ENCODE measurements at regions not wholly inside any gene's neighbourhood (a gene's known extent, or its start where the extent isn't known, plus 50 kb on each side); places are given as distances from the start of the nearest gene placed in this dataset.

DNA sequence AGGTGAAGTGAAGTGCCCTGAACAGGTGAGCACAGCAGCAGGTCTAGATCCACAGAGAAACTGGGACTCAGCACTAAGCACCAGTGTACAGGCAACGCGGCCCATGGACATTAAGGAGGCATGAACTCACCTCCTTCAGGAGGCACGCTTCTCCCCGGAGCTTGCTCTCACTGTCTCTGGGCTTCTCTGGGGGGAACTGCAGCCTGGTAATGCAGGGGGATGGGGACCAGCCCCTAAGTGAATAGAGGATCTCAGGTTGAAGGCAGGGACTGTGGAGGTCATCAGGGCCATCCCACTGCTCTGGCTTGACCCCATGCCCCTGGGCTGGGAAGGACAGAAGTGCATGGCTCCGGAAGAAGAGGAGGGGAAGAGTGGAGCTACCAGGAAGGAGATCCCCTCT is 495.6 kb upstream of the B3GAT1 start:
- DNase-seq = no peak

DNA sequence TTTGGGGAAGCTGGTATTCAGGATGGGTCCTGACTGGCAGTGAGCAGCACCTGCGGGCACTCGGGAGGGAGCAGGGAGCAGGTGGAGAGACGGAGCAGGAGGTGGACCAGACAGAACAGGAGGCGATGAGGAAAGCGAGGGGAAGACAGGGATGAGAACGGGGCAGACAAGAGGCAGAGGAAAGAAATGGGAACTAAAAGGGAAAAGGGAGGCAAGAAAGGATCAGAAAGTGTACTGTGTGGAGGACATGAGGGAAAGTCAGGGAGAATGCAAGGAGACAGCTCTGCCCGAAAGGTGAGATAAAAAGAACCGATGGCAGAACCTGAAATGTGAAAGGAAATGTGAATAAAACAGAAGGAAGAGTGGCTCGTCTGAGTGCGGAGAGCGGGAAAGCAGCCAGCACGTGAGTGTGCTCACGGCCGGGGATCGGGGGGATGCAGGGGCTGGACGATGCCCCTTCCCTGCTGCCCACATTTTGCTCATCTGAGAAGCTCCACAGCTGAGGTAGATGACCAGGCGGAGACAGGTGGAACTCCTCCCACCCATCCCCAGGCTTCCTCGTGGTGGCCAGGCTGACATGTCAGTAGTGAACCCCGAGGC is 494.4 kb upstream of the B3GAT1 start:
- DNase-seq = no peak

DNA sequence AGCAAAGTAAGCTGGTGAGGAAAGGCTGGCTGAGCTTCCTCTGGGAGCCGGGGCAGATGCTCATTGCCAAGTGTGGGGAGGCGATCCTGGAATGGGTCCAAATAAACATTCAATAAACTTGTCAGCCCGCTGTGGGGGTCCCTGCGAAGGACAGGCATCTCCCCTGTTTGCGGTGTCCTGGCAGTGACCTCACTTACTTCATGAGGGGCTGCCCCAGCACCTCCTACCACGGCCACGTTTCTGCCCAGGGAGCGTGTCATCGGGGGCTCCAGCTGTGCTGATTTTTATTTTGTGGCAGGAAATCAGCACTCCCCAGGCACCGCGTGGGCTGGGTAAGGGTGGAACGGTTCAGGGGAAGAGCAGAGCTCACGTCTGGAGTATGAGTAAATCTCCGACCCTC is 493.9 kb upstream of the B3GAT1 start:
- DNase-seq = no peak

DNA sequence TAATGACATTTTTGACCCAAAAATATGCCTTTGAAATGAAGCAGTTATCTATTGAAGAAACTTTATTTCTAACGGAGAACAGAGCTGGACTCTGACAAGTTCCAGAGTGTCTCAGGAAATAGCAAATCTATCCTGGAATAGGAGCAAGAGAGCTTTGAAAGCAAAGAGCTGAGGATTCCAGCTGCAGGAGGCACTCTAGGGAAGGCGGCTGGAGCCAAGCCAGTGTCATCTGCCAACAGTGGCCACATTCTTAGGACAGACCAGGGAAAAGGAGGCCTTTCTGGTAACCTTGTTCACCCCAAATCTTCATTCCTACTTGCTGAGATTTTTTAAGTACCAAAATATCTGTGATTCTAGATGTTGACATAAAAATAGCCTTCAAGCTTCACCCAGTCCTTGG is 493.5 kb upstream of the B3GAT1 start:
- no peak for DNase-seq

DNA sequence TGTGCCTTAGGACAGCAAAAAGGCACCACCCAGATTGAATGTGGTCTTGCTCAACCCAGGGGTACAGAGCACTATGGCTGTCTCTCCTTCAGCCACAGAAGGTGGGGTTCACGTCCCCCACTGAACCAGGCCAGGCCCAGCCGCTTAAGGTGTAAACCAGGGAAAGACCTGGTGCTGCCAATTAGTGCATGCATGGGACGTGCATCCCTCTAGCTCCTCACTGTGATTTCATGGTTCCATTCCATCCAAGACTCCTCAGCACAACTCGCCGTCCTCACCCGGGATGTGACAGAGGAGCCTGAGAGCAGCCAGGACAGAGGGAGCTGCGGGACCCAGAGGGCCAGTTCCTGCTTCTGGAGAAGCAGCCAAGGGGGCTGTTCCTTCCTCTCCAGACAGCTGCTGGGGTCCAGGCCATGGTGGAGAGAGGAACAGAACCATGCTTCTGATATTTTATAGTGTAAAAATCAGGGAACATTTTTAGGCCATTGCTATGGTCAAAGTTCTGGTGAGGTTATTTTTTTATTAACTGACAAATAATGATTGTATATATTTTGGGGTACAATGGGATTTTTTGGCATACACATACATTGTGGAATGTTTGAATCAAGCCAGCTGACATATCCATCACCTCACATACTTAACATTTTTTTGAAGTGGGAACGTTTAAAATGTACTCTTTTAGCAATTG is 492.2 kb upstream of the B3GAT1 start:
- DNase-seq = no peak

DNA sequence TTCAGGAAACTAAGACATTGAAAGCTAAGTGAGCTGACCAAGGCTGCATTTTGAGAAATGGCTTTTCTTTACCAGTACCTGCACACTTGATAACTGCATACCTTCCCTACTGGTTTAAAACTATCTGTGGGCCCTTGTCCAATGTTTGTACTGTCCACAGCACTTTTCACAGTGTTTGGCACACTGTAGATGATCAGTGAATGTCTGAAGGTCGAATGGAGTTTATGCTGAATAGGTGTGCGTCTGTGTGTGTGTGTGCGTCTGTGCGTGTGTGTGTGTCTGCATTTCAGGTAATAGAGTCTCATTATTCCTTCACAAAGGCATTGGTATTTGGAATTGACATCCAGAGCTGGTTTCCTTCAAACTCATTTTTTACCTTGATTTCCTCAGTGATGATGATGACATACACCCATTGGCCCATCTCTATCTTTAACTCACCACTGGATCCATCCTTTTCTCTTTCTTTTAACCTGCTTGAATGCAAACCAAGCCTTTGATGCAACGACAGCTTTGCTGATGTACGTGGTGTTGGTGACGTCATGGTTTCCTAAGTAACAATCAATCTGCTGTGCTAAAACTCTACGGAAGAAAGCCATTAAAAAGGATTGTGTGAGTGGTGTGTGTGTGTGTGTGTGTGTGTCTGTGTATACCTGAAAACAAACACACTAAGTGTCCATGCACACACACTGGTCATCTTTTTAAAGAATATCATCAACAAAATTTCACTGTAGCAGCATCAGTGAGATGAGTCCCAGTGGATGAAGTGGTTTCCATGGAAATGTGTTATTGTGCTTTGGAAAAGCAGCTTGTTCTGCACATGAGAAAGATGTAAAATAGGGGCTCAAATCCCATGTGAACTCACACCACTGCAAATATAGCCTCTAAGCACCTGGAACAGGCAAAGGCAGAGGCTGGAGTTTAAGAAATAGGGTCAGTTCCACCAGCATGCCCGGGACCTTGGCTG is 490.2 kb upstream of the B3GAT1 start:
- DNase-seq = no peak

DNA sequence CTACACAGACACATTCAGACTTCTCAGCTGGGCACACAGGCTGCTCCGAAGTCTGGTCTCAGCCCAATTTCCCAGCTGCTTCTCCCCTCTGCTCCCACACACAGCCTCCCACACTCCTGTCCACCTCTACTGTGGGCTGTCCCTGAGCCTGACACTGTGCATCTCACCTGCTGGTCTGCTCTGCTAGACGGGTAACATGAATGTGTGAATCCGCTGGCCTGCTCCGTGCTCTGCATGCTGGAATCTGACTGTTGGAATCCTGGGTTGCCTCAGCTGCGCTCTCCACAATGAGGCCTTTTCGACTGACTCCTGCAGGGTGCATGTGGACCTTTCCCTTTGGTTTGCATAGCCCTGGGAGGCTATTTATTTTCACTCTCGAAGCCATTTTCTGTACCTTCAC is 489.5 kb upstream of the B3GAT1 start:
- no peak for DNase-seq

DNA sequence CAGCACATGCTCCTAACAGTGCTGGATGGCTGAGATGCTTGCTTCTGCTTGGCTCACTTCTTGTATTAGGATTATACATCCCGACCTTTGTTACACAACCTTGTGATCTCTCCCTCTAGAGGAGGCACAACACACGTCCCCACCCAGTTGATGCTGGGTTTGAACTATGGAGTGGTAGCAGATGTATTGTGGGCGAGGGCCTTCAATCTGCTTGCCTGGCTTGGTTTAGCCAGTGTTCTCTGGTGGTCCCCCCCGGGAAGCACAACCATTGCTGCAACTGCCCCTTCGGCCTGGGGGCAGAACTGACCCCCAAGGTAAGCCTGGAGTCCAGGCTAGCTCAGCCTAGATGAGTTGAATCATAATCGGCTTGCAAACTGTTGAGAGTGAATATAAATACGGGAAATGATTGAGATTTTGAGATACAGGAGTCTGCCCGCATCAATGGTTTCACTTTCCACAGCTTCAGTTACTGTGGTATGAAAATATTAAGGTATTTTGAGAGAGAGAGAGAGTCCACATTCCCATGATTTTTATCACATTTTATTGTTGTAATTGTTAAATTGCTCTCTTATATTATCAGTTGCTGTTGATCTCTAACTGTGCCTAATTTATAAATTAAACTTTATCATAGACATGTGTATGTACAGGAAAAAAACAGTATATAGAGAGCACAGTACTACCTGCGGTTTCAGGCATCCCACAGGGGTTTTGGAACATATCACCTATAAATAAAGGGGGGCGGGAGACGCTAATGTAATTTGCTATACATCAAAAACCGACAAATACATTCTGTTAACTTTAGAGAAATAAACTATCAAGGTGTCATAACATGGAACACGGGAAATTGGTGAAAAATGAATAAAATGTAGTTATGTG is 482.0 kb upstream of the B3GAT1 start:
- DNase-seq = no peak

DNA sequence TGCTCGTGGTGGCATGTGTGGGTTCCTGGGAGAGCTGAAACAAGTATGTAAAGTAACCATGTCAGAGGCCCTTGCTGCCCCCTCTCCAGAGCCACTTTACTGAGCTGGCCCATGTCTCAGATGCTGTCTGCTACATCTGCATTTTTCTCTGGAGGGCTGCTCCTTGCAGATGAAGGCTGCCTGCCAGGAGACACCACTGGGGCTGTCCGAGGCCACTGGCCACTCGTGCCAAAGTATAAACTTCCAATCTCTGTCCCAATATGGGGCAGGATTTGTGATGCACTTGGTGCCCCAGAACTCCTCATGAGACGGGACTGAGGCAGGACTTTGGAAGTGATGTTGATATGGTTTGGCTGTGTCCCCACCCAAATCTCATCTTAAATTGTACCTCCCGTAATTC is 478.4 kb upstream of the B3GAT1 start:
- no peak for DNase-seq

DNA sequence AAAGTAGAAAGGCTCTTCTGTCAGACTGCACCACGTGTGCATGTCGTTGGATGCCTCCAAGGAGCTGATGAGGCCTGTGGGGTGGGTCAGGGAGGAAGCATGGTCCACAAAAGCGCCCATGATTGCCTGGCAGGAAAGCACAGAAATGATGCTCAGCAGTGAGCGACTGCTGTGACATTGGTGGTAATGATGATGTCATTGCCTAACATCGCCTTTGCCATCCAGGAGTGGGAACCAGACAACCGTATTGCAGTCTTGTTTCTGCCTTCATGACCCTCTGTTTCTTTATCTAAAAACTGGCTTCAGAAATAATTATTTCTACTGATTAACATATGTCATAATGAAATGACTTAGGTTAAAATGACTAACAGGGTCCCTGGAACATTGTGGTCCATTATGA is 477.8 kb upstream of the B3GAT1 start:
- no peak for DNase-seq

DNA sequence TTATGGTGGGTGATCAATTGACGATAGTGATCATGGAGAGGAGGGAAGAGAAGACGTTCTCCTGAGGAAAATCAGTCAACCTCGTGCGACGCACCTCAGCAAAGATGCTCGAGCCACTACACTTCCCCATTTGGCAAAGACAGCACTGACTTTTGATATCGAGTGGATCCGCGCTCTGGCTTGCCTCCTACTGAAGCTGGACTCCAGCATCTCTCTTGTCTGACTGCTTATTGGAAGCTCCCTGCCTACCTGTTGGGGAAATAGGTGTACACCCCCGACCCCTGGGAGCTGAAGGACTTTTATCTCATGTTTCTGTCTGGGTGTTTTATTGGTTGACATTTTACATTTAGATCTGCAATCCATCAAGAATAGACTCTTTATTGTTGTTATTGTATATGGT is 476.8 kb upstream of the B3GAT1 start:
- no peak for DNase-seq

DNA sequence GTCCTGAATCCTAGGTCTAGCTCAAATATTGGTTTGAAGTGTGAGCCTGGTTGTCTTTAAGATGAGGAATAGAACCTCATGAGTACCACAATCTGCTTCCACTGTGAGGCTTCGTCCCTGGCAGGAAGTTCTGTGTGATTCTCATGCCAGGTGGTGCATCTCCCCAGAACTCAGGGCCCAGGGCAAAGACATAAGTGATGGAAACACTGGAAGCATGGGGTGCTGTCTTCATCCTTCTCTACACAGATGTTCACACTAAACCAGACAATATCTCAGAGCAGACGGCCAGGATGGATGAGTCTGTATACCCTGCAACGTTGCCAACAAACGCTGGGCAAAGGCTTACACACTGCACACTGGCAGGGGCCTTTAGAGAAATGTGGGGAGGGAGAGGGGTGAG is 475.9 kb upstream of the B3GAT1 start:
- DNase-seq = no peak

DNA sequence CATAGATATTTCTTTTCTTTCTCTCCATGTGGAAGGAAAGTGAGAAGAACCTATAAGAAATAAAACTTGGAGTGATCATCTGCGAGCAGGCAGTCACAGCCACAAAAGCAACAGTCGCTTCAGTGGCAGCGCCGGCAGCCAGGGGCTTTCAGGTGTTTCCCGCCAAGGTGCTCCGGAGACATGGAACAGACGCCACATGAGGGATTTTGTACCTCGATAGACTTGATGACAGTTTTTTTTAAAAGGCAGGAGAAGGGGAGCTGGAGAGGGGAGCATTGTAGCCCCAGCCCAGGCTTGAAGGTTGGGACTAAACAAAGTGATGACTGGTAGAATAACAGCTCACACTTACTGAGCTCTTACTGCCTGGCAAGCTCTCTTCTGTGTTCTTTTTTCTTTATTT is 471.4 kb upstream of the B3GAT1 start:
- no peak for DNase-seq

DNA sequence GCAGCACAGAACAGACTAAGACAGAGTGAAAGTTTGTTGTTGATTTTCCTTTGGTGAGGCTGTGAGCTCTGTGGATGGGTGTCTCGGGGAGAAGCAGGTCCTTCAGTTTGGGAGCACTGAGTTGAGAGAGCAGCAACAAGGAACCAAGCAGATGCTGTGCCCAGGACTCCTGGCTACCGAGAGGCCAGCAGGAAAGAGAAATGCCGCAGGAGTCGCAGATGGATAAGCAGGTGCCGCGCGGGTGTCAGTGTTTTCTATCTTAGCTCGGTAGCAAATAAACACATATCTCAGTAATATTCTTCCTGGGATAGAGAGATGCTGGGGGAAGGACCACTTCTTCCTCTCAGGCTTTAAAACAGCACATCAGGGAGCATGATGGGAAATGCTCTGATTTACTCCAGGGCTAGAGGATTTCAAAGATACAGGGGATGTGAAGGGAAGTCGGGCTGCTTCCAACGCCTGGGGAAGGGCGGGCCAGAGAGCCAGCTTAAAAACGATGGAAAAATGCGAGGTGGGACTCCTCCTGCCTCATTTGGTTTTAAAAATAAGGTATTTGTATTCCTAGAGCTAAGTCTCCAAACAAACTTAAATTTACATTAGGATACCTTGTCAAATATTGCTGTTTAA is 470.7 kb upstream of the B3GAT1 start:
- DNase-seq = no peak

DNA sequence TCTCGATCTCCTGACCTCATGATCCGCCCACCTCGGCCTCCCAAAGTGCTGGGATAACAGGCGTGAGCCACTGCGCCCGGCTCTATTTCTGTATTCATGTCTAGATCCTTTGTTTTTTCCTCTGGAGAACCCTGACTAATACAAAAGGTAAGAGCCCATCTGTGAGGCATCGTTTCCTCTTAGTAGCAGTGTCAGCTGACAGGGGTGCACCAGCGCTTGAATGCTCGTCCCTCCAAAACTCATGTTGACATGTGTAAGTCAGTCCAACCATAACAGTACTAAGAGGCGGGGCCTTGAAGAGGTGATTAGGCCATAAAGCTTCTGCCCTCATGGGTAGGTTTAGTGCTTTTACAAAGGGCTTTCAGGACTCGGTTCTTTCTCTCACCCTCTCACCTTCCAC is 470.1 kb upstream of the B3GAT1 start:
- no peak for DNase-seq

DNA sequence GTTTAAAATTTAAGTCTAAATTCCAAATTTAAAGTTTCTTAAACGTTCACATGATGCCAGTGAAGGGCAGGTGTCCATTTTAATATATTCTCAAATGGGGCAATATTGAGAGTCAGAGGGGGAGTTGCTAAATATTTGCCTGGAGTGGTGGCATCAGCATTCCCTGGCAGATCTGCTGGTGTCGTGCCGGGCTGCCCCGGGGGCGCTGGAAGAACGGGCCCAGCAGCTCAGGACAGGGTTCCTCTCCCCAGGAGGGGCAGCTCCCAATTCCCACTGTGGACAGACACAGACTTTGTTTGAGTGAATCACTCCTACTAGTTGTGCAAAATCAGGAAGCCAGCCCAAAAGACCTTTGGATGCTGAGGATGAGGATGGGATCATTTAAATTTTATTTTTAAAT is 468.7 kb upstream of the B3GAT1 start:
- no peak for DNase-seq

DNA sequence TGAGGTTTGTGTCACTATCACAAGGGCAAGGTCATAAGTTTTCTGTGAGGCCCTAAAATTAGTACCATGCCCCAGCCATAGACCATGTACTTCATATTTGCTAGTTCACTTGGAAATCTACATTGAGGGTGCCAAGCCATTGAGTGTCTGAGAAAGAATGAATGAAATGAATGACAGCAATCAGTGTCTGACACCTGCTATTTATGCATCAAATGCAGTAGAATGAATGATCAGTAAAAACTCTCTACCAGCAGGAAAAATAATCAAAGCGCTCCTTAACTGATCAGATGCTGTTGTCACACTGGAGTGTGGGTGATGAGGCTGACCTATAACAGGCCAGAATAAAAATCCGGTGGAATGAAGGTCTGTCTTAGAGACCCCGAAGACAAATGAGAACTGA is 467.9 kb upstream of the B3GAT1 start:
- DNase-seq = no peak

DNA sequence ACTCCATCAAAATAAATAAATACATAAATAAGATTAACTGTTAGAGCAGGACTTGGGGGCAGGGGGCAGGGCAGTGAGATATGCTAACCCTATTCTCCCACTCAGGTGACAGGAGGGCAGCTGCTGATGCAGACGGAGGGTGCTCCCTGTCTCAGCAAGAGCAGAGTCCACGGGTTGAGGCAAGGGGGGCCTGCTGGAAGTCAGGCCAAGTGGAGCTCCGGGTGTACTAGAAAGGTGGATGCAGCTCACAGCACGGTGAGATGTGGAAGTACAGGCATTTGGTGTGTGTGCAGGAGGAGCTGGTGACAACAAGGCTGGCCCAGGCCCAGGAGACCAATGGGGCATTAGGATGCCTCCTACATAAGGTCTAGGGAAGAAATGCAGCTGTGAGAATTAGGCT is 467.3 kb upstream of the B3GAT1 start:
- DNase-seq = no peak

DNA sequence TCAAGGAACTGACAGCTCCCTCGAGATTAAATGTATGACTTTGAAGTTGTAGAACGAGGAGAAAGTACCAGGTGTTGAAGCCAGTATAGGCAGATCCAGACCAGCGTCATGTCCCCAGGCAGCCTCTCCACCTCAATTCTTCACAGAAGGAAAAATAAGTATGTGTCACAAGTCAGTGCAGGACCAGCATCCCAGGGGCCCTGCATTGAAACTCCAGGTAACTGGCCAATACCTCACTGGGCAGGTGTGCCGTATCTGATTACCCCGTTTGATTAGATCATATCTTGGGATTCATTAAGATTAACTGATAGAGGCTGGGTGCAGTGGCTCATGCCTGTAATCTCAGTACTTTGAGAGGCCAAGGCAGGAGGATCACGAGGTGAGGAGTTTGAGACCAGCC is 466.7 kb upstream of the B3GAT1 start:
- no peak for DNase-seq

DNA sequence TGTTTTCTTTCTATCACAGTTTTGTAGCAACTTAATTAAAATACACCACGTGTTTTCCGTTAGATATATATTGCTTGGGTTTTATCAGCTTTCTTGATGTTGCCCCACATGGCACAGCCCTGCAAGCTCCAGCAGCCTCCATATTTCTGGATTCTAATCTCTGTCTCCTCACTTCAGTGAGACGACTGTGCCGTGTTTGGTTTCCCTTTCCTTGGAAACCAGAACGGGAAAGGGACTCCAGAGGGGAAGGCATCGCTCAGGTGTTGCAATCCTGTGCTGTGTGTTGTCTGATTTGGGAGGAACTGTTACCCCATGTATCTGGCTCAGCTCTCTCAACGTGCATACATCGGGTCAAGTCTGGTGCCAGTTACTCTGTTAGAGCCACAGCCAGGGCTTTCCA is 464.2 kb upstream of the B3GAT1 start:
- DNase-seq = no peak

DNA sequence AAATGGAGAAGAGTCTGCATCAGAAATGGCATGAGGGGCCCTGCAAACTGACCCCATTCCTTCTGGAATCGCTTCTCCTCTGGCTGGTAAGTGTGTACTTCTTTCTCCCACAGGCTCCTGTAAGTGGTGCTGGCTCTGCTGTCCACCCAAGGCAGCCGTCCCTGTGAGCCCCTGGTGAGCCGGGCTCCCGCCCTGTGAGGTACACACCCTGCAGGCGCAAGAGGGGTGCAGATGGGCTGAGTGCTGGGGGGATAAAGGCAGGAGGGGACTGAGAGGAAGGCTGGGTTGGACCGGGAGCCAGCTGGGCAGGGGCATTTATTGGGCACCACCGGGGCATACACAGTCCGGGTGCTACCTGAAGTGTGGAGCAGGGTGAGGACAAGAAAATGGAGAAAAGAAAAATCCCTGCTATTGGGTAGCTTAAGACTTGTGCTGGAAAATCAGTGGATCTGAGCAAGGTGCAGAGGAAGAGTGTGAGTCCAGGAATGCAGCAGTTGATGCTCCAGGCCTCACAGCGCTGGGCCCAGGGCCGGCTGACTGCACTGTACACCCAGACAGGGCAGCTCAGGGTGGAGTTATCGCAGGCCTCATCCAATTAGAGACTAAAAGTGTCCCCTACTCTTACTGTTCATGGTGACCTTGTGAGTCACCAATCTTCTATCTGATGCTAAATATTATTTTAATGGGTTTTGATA is 455.1 kb upstream of the B3GAT1 start:
- DNase-seq = no peak

All from left kidney (tissue), 1 donor.